ENCODE measurements at regions not wholly inside any gene's neighbourhood (a gene's known extent, or its start where the extent isn't known, plus 50 kb on each side); places are given as distances from the start of the nearest gene placed in this dataset.
"Not testable (repeated sequence)": the region's sequence is repeated elsewhere in the genome, so short reads cannot be mapped to it uniquely, and the experiment has no call there.

DNA sequence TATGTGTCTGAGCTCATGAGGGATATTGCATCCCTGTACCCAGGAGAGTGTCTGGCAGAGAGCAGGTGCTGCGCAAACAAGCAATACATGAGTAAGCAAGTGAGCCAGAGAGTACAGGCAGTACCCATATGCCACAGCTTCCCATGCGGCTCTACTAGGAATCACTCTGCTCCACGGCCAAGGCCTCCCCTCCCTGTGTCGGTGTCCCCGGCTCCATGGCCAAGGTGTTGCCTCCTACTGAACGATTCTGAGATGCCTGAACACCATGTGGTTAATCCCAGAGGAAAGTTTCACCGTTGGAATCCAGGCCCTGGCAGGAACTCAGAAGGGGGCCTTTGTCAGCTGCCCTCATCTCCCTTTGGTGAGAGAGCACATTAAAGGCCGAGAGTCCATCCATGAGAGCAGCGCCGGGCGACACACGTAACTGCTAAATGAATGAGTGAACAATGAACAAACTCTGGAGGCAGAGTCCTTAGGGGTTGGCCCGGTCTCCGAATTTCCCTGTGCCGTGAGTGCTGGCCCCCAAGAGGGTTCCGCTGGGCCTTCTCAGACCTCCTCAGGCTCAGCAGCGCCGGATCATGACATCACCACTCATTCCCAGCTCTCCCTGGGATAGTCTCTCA lies 136.0 kb upstream of the FAM20C start:
- DNase-seq, result no peak

GRCh38 chr7:57071-57470 lies 135.3 kb upstream of the FAM20C start:
- no peak for DNase-seq

DNA sequence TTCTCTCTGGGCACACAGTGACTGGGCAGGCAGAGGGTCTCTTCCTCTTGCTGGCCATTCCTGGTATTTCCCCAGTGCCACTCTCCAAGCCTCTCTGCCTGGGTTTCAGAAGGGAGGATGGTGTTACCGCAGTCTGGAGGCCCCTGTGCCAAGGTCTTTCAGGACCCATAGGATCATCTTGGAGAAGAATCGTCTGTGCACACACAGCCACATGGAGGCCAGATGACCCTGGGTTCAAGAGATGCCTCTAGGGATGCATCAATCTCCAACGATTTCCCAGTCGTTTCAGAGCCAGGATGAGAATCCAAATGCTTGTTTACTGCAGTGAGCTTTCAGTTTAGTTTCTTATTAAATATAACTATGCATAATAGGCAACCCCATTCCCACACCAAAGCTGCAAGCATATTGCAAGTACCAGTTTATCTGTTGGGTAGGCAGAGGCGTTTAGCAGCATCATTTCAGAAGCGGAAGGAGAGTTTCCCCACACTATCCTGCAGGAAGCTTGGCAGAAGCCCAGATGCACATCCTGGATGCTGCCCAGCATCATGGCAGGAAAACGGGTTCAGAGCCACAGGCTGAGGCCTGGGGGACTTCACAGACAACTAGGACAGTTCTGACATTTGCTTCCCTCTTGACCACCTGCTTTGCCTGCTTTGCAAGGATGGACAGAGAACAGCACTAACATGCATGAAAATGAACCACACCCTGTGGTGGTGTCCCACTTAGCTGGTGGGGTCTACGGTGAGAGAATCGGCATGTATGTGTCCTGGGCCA lies 134.7 kb upstream of the FAM20C start:
- DNase-seq, result no peak

DNA sequence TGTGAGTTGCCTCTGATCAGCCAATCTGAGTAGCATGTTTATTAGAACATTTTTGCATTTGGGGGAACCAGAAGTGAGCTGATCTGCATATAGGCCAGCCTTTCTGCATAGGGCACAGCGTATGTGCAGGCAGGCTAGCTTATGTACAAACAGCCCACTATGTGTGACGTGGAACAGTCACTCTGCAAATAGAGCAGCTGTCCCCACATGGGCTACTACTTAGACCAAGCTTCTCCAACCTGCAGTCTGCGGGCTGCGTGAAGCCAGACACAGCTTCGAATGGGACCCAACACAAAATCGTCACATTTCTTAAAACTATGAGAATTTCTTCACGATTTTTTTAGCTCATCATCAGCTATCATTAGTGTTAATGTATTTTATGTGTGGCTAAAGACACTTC lies 134.1 kb upstream of the FAM20C start:
- DNase-seq, result no peak

DNA sequence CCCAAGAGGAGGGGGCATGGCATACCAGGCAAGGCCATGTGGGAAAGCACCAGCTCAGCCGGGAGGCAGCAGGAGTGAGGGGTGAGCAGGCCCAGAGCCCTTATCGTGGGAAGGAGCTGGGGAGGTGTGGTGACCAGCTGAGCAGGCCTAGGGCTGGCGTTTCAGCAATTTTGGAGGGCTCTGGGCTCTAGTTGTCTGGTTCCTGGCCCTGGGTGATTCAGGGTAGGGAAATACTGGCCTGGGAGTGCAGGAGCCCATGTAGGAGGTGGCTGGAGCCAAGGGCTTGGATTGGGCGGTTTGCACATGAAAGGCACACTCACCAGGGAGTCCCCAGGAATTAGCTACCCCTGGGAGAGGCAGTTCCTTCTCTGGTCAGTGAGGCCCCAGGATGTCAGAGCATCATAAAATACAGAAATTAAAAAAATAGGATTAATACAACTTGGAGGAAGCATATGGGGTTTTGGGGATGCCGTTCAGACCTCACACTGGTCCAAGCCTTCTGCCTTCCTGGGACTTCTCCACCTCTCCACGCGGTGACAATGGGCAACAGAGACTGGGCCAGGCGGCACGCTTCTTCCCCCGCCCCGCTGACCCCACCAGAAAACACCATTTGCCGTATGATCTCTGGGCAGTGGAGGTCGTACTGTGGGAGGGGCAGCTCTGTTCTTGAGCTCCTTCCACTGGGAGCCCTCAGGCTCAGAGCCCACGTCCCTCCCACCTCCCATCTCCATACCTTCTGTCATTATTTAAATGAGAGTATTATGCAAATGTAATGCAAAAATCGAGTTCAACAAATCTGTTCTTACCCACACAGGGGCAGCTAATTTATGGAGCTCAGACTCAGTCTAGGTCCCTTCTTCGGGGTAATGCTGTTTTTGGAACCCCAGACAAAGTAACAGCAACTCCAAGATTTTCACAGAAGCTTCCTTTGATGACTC lies 133.0 kb upstream of the FAM20C start:
- no peak for DNase-seq

DNA sequence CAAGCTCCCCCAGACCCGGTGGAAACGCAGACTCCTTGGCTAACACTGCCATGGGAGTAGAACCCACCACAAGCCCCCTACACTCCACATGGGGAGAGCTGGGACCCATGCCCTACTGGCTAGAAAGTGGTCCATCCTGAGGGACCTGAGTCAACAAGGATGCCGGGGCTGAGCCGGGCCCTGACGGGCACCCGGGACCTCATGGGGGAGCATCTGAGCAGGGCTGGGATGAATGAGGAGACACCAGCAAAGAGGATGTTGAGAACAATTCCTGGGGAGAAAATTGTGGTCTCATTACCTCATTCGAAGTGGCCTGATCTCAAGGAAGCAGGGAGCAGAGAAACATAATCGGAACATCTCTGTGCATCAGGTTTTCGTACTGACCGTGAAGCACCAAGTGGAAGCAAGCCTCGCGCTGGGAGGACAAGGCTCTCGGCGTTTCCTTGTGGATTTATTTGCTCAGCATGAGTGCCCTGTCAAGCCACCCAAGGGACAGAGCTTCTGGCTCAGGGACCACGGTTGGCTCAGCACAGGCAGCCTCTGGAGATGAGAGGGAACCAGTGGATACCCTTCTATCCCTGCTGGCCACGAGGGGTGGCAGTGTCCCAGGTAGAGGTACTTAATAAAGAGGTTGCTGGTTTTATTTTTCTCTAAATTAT lies 132.2 kb upstream of the FAM20C start:
- no peak for DNase-seq

DNA sequence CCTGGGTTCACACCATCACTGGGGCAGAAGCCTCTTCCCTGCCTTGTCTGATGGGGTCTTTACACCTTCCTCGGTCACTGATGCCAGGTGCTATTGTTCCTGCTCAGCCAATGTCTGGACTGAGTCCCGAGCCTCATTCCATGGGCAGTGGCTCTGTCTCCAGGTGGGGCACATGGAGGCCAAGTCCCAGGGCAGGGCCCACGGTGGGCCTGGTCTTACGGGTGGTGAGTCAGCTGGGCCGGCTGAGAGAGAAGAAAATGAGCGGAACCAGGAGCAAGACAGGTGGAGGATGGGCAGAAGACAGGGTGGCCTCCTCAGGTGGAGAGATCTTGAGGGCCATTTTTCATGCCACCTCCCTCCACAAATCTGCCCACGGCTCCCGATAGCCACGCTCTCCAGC lies 131.7 kb upstream of the FAM20C start:
- DNase-seq, result no peak

DNA sequence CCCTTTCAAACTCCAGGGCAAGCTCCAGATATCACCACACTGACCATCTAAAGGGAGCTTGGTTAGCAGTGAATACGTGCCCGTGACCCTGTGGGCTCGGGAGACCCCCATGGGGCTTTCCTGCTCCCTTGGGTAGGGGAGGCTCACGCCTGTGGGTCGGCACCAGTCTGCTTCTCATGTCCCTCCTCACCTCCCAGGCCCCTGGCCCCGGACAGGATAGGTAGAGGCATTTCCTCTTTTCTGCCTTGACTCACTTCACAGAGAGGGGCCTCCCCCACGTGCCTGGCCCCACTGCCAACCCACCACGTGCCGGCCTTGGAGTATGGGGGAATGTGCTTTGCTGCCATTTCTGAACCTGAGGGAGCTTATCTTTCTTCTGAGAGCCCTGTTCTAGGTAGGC lies 131.3 kb upstream of the FAM20C start:
- no peak for DNase-seq

DNA sequence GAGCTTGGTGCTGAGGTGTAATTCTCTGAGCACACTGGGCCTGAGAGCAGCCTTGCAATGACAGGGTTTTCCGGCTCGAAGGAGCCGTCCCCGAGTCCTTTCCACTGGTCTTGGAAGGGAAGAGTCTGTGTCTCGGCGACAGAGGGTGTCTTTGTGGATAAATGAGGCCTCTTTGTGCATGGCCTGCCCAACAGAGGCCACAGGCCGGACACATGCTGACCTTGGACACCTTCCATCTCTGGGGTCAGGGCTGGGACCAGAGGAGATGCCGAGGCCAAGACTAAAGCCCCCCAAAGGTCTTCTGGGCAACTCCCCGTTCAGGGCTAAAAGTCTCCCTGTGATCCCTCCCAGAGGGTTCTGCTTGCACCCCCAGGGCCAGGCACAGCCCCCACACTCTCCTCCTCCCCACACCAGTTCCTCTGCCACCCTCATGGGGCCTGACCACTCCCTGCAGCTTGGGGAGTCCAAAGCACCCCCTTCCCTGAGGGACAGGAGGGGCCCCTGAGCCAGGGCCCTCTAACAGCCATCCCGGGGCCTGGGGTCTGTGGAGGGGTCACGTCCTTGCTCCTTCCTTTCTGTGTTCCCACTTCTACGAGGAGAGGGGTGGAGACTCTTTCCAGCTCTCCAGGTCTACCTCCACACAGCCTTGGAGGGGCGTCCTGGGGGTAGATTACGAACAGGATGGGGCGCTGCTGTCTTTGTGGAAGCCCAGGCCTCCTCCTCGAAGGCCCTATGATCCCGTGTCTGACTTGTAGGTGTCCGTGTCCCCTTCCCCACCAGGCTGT lies 130.6 kb upstream of the FAM20C start:
- DNase-seq, result no peak

DNA sequence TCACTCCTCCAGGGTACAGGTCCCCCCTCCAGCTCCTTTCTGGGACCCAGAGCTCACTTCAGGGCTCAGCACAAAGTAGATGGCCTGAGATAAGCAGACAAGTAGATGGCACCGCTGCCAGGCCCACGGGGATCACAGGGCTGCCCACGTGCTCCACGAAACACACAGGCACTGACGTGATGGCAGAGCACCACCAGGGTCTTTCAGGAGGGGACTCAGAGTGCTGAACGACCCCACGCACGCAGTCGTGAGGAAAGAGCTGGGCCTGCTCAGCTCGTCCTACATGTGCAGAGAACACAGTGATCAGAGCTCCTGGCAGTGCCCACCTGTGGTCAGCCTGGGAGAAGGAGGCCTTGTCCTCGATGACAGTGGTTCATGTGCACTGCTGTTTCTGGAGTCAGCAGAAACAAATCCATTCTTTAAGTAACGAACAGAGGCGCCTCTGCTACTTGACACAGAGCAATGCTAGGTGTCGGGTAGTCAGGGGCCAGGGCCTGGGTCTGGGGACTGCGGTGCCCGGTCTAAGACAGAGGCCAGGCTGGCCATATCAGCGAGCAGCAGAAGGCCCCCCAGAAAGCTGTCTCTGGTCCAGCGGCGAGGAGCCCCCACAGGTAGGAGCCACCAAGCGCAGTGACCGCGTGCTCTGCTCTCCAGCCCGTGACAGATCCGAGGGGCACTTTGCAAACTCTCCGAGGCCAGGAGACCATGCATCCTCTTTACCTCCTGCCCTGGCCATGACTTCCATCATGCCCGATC lies 129.8 kb upstream of the FAM20C start:
- DNase-seq, result no peak

DNA sequence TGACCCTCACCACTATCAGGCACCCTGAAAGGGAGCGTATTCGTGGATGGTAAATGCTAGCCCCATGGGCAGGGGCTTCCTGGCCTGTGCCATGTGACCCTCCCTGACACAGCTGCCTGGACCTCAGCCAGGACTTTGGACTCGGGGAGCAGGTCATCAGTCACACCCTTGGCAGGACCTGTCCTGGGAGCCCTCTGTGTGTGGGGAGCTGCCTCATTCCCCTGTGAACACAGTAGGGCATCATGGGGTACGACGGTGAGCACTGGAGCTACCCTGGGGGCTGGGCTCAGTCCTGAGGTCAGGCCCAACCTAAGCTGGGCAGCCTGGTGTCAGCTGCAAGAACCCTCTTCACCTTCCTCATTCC lies 129.3 kb upstream of the FAM20C start:
- DNase-seq, result no peak

GRCh38 chr7:63521-64021 lies 128.8 kb upstream of the FAM20C start:
- DNase-seq, result no peak

DNA sequence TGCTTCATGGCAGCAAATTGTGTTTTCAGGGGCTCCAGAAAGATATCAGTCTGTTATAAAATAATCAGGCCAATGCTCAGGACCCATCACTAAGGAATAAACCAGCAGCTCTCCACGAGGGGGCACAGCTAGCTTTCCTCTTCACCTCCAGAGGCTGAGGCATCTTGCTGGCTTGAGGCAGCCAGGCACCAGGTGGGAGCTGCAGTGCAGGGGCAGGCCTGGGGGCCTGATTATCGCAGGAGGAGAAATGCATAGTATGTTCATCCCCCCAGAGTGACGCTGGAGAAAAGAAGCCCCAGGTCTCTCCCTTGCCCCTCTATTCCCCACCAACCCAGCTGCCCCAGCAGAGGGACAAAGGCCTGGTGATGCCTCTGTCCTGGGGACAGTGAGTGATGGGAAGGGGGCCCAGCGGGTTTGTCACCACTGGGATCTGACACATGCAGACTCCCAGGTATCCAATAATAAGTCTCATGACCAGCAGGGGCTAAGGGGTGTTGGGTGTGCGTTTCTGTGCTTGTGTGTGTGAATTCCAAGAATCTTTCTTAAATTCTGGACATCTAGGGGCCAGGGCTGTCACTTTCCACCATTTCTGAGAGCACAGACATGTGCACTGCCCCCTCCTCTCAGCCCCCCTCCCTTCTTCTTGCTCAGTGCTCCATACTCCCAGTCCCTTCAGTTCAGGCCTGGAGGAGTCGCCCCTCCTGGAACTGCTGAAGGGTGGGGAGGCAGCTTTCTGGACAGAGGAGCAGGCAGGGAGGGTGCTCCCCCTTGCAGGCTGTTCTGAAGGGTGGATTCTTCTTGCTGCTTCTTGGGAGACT lies 128.1 kb upstream of the FAM20C start:
- DNase-seq, result no peak

GRCh38 chr7:64916-65341 lies 127.4 kb upstream of the FAM20C start:
- DNase-seq, result no peak

DNA sequence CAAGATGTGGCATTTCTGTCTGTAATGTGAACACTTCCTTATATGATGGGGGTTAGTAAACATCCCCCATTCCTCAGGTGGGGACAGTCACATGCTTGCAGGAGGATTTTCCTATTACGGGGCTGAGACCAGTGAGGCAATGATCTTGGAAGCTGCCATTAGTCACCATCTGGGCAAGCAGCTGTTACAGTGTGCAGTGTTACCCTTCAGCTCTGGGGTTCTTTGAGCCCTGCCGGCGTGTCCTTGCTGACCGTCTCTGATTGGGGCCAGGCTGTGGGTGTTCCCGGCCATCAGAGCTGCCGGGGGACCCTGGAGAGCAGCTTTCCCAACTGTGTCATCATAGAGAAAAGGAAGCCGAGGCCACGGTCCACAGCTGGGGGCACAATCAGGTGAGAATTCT lies 126.8 kb upstream of the FAM20C start:
- no peak for DNase-seq

DNA sequence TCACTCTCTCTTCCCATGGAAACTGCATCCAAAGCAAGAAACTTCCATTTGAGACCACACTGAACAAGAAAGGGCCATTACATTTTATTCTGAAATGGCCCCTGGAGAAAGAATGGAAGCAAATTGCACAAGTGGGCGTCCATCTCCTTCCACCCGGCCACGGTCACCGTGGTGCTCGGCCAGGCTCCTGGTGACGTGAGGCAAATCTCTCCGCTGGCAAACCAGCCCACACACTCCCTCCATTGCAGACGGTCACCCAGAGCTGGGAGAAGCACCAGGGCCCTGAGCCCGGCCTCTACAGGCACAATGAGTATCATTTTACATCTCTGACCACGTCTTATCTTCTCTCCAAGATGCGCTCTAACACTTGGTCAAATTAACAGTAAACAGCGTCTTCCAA lies 126.1 kb upstream of the FAM20C start:
- no peak for DNase-seq

GRCh38 chr7:66741-67140 lies 125.6 kb upstream of the FAM20C start:
- DNase-seq, result no peak

- no peak for DNase-seq
Measured at GRCh38 chr7:67661-68395, 124.5 kb upstream of the FAM20C start.

DNA sequence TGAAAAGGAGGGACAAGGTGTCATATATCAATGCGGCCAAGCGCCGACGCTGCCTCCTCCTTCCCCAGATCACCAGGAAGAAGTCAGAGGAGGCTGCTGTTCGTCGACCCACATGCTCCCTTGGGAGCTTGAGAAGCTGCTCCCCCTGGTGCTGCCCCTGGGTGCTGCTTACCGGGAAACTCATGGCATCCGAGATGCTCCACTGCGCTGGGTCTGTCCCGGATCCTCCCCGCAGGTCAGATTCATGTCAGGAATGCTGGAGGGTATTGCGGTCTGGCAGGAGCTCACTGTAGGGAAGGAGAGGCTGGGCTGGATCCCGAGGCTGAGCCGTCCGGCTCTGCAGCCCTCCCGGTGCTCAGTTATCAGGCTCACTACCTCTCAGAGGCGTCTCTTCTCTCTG lies 123.7 kb upstream of the FAM20C start:
- no peak for DNase-seq

DNA sequence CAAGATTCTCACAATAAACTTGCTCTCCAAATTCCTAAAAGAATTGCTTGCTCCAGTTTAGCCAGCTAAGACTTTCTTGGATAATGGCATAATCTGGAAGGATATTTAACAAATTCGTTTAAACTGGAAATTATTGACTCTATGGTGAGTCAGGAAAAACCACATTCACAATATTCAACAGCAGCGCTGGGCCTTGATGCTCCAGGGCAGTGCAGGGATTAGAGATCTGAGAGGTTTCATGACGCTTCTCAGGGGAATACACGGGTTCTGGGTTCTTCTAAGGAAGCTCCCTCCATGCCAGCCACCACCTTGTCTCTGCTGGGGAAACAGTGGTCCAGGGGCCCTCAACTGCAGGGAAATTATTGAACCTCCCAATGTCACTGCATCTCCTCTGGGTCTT lies 123.3 kb upstream of the FAM20C start:
- not testable (repeated sequence) for DNase-seq
